Keratinocyte (primary cell): ENCODE measurements at regions not wholly inside any gene's neighbourhood (a gene's known extent, or its start where the extent isn't known, plus 50 kb on each side); places are given as distances from the start of the nearest gene placed in this dataset.

Experiments used
- DNase-seq: peaks from one replicate; pipeline ENCODE4 v3.0.0-alpha.2; 2011; ENCODE audit warnings: low read depth, missing footprints, low spot score
- FAIRE-seq: peaks from 2 replicates; lab custom pipeline; 2011; peaks lifted over from hg19 to GRCh38; lab: Jason Lieb, UNC
- H2AFZ ChIP-seq: 2 replicates; pipeline ENCODE4 v1.6.0; 2012; ENCODE audit warnings: low read length, control low read depth, inconsistent platforms; ENCODE audit not compliant: control insufficient read depth
- H3K27ac ChIP-seq: 2 replicates; pipeline ENCODE4 v1.5.1; 2011; ENCODE audit warnings: low read length; ENCODE audit not compliant: control insufficient read depth, insufficient read depth
- H3K27me3 ChIP-seq: 3 replicates; pipeline ENCODE4 v1.6.0; 2011; ENCODE audit warnings: low read length; ENCODE audit not compliant: control insufficient read depth, insufficient read depth; ENCODE audit errors: extremely low read depth
- H3K36me3 ChIP-seq, 2 experiments: 2 replicates in 1 of 2; 3 replicates in 1 of 2; pipeline ENCODE4 v1.5.1; 2011; ENCODE audit warnings: low read length in 2 of 2, mild to moderate bottlenecking in 1 of 2; ENCODE audit not compliant: control insufficient read depth in 2 of 2, insufficient read depth in 2 of 2; ENCODE audit errors: extremely low read depth in 1 of 2
- H3K4me1 ChIP-seq: 3 replicates; pipeline ENCODE4 v1.5.1; 2011; ENCODE audit warnings: low read length; ENCODE audit not compliant: control insufficient read depth, insufficient read depth; ENCODE audit errors: extremely low read depth
- H3K4me2 ChIP-seq: 3 replicates; pipeline ENCODE4 v1.6.0; 2011; ENCODE audit warnings: low read depth, low read length; ENCODE audit not compliant: control insufficient read depth, insufficient read depth; ENCODE audit errors: extremely low read depth
- H3K4me3 ChIP-seq, 3 experiments: fragments of 200-600 bp in 1 of 3; sonication (generic) in 1 of 3; 2 replicates in 2 of 3; 3 replicates in 1 of 3; pipeline ENCODE4 v1.5.1; 2011 to 2016; ENCODE audit warnings: low read length in 3 of 3, mild to moderate bottlenecking in 3 of 3, control low read depth in 2 of 3, inconsistent platforms in 1 of 3, low read depth in 1 of 3, mixed read lengths in 1 of 3, mixed run types in 1 of 3, moderate library complexity in 1 of 3; ENCODE audit not compliant: control insufficient read depth in 2 of 3, insufficient read depth in 2 of 3; ENCODE audit errors: extremely low read depth in 1 of 3
- H3K79me2 ChIP-seq: 2 replicates; pipeline ENCODE4 v1.6.0; 2012; ENCODE audit warnings: low read length; ENCODE audit not compliant: control insufficient read depth, insufficient read depth
- H3K9ac ChIP-seq: 3 replicates; pipeline ENCODE4 v1.6.0; 2011; ENCODE audit warnings: low read length; ENCODE audit not compliant: control insufficient read depth, insufficient read depth; ENCODE audit errors: extremely low read depth
- H3K9me1 ChIP-seq: 3 replicates; pipeline ENCODE4 v1.6.0; 2011; ENCODE audit warnings: low read length; ENCODE audit not compliant: control insufficient read depth, insufficient read depth; ENCODE audit errors: extremely low read depth
- H3K9me3 ChIP-seq: 2 replicates; pipeline ENCODE4 v1.5.1; 2012; ENCODE audit warnings: low read depth, low read length; ENCODE audit not compliant: control insufficient read depth
- H4K20me1 ChIP-seq: 3 replicates; pipeline ENCODE4 v1.6.0; 2011; ENCODE audit warnings: low read length; ENCODE audit not compliant: control insufficient read depth, insufficient read depth; ENCODE audit errors: extremely low read depth
- CTCF ChIP-seq, 3 experiments: IDR thresholded peaks in 1 of 3; conservative IDR thresholded peaks in 1 of 3; optimal IDR thresholded peaks in 1 of 3; 2 replicates in 2 of 3; 3 replicates in 1 of 3; pipeline versions ENCODE3 to v1.5.1; 2011; ENCODE audit warnings: low read length in 3 of 3, mild to moderate bottlenecking in 3 of 3, moderate library complexity in 2 of 3, control low read depth in 1 of 3, inconsistent platforms in 1 of 3; ENCODE audit not compliant: insufficient read depth in 2 of 3; ENCODE audit errors: extremely low read depth in 1 of 3
- EZH2 ChIP-seq: IDR thresholded peaks from one replicate; pipeline ENCODE4 v1.6.1; 2012; ENCODE audit warnings: inconsistent platforms, mild to moderate bottlenecking, low read length, moderate library complexity
- dilution Hi-C: fragments of 300-500 bp; cut with MboI; formaldehyde crosslinking; loops from one replicate; pipeline ENCODE4 v1.7.0; 2020; ENCODE audit warnings: low sequenced_read_pairs; ENCODE audit not compliant: extremely low pct_ligation_motif_present

- H3K4me1 ChIP-seq: peaks cover 27% of the 10 kb centered on the region
- H3K9me3 ChIP-seq: no peaks in the 10 kb centered on the region
- H3K4me3 ChIP-seq: no peak overlapping the region
- H3K9ac ChIP-seq: no peak overlapping the region
- DNase-seq (no peak), FAIRE-seq (no peak)
- no peaks in the 10 kb centered on the region for H4K20me1 ChIP-seq
- H2AFZ ChIP-seq: no peak overlapping the region
- no peak overlapping the region for H3K4me2 ChIP-seq
- H3K27me3 ChIP-seq: no peaks in the 10 kb centered on the region
- dilution Hi-C loops: no loop called here
- no peak for TF ChIP-seq CTCF (optimal IDR thresholded peaks at IDR 0.05 in 1 of 3, IDR thresholded peaks at IDR 0.05 in 1 of 3, conservative IDR thresholded peaks at IDR 0.05 in 1 of 3; ENCODE audit: extremely low read depth in 1 of 3, insufficient read depth in 2 of 3, low read length in 3 of 3)
- TF ChIP-seq EZH2: no peak
- no peaks in the 10 kb centered on the region for H3K79me2 ChIP-seq
- no peaks in the 10 kb centered on the region for H3K36me3 ChIP-seq
- no peak overlapping the region for H3K27ac ChIP-seq
- H3K9me1 ChIP-seq: no peaks in the 10 kb centered on the region
These were observed 211.0 kb downstream of the ENC1 start for GRCh38 chr5:74429495-74429894.

GRCh38 chr5:74428876-74429275, 211.7 kb downstream of the ENC1 start:
- H3K9ac ChIP-seq: no peak overlapping the region
- no peak overlapping the region for H3K27ac ChIP-seq
- FAIRE-seq (peak; percentile 23), DNase-seq (no peak)
- H3K9me1 ChIP-seq: no peaks in the 10 kb centered on the region
- dilution Hi-C loops: no loop called here
- no peaks in the 10 kb centered on the region for H3K79me2 ChIP-seq
- H3K4me3 ChIP-seq: no peak overlapping the region
- no peaks in the 10 kb centered on the region for H3K36me3 ChIP-seq
- H3K4me1 ChIP-seq: peaks cover 25% of the 10 kb centered on the region
- H3K27me3 ChIP-seq: no peaks in the 10 kb centered on the region
- TF ChIP-seq EZH2 (no peak), CTCF (optimal IDR thresholded peaks at IDR 0.05 in 1 of 3, IDR thresholded peaks at IDR 0.05 in 1 of 3, conservative IDR thresholded peaks at IDR 0.05 in 1 of 3; ENCODE audit: extremely low read depth in 1 of 3, insufficient read depth in 2 of 3, low read length in 3 of 3) (no peak)
- H3K9me3 ChIP-seq: no peaks in the 10 kb centered on the region
- H3K4me2 ChIP-seq: no peak overlapping the region
- no peak overlapping the region for H2AFZ ChIP-seq
- H4K20me1 ChIP-seq: no peaks in the 10 kb centered on the region
